ENCODE measurements at regions not wholly inside any gene's neighbourhood (a gene's known extent, or its start where the extent isn't known, plus 50 kb on each side); places are given as distances from the start of the nearest gene placed in this dataset.

GRCh38 chr3:162605651-162606204 lies 1109.1 kb downstream of the OTOL1 start:
- ChIA-PET CTCF (no interaction called here), POLR2A (ENCODE audit: low non-redundant PET) (no interaction called here)
- H3K27ac ChIP-seq, result no peak overlapping the region
- no peak for DNase-seq (ENCODE audit: low spot score)
- no peak for TF ChIP-seq CTCF (conservative IDR thresholded peaks at IDR 0.05; ENCODE audit: low read depth)

DNA sequence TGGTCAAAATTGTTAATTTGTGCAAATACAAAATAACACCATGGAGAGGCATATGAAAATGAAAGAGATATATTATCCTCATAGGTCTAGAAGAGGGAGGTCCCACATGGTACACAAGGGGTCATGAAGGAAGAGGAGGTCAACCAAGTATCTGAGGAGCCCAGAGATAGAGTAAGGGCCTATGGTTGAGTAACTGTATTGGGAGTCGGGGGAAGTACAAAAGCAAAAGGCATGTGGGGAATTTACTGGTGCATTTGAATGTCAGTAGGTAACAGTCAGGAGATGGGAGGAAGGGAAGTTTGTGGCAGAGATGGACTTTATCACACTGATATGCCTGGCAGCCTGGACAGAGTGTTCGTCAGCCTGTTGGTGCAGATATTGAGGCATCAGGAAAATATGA lies 1113.7 kb downstream of the OTOL1 start:
- CTCF ChIA-PET, result no interaction called here
- no peak overlapping the region for H3K27ac ChIP-seq
- TF ChIP-seq CTCF (conservative IDR thresholded peaks at IDR 0.05; ENCODE audit: low read depth), result no peak
- POLR2A ChIA-PET (ENCODE audit: low non-redundant PET), result no interaction called here
- no peak for DNase-seq (ENCODE audit: low spot score)

DNA sequence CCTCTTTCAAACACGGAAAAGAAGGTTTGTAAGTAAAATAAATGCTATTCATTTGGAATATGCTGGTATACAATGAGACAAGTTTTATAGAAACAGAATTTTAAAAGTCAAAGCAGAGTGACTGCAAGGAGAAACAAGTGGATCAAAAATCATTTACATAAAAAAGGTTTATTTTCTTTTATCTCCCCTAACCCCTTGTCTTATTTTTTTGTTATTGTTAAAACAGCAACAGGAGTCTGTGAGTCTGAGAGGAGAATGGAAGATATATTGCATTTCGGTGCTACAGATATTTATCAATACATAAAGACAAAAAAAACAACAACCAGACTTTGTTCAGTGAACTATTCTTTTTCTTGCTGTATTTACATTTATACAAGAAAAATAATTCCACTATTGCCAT lies 1116.4 kb downstream of the OTOL1 start:
- CTCF ChIA-PET, result no interaction called here
- H3K27ac ChIP-seq, result no peak overlapping the region
- POLR2A ChIA-PET (ENCODE audit: low non-redundant PET), result no interaction called here

DNA sequence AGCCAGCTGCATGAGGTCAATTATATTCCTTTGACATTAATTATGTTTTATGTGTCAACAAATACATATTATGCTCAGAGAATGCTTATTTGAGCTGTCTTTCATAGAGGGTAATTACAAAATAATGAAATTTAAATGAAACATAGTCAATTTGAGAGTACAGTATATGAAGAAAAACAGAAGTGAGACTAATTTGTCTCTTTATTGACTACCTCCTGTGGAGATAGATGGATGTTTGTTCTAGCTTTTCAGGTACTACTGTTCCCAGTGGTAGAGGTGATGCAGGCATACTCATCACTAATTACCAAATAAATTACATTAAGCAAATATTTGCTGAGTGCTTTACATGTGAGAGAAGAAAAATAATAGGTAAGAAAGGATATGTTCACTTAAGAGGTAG lies 1129.6 kb downstream of the OTOL1 start:
- CTCF ChIA-PET, result no interaction called here
- TF ChIP-seq CTCF (conservative IDR thresholded peaks at IDR 0.05; ENCODE audit: low read depth), result no peak
- POLR2A ChIA-PET (ENCODE audit: low non-redundant PET), result no interaction called here
- no peak for DNase-seq (ENCODE audit: low spot score)
- H3K27ac ChIP-seq, result no peak overlapping the region

More for the DNA sequence above, 1116.4 kb downstream of the OTOL1 start:
- DNase-seq (ENCODE audit: low spot score), result no peak
- no peak for TF ChIP-seq CTCF (conservative IDR thresholded peaks at IDR 0.05; ENCODE audit: low read depth)

- CTCF ChIA-PET, result no interaction called here
These were observed 1131.9 kb downstream of the OTOL1 start for GRCh38 chr3:162628531-162628930.

GRCh38 chr3:162629372-162629771 lies 1132.8 kb downstream of the OTOL1 start:
- ChIA-PET POLR2A (ENCODE audit: low non-redundant PET) (no interaction called here), CTCF (interaction anchor here (0.6 kb wide), 1 partner anchor 335 kb away, joined by 3 read pairs; no protein-coding TSS in a partner anchor)
- H3K27ac ChIP-seq, result no peak overlapping the region
- DNase-seq (ENCODE audit: low spot score), result no peak
- TF ChIP-seq CTCF (conservative IDR thresholded peaks at IDR 0.05; ENCODE audit: low read depth), result no peak

More at GRCh38 chr3:162628531-162628930, 1131.9 kb downstream of the OTOL1 start:
- DNase-seq (ENCODE audit: low spot score), result no peak
- POLR2A ChIA-PET (ENCODE audit: low non-redundant PET), result no interaction called here
- TF ChIP-seq CTCF (conservative IDR thresholded peaks at IDR 0.05; ENCODE audit: low read depth), result no peak
- no peak overlapping the region for H3K27ac ChIP-seq

Measured in RWPE1 (cell line).